ENCODE measurements at regions not wholly inside any gene's neighbourhood (a gene's known extent, or its start where the extent isn't known, plus 50 kb on each side); places are given as distances from the start of the nearest gene placed in this dataset.

DNA sequence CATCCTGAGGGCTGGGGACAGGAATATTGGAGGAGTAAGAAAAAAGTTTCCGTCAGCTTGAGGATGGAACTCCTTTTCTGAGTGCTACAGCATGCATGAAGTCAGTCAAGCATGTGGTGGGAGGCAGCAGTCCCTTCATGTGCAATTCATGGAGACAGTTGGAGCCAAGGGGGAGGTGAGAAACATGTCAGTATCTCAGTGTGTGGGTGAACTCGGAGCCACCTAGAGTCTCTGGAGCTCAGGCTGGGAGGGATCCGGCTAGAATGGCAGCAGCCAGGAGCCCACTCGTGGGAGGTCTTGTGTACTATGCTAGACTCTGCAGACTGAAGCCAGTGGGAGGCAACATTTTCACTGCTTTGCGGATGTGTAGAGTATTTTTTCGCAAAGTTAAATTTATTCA, 60.3 kb downstream of the AVPR1A start:
- in situ Hi-C loops (cut with HindIII; ENCODE audit: low sequenced_read_pairs) = no loop called here

GRCh38 chr12:63086149-63086915, 64.7 kb downstream of the AVPR1A start:
- in situ Hi-C loops (cut with HindIII; ENCODE audit: low sequenced_read_pairs) = no loop called here

- in situ Hi-C loops (cut with HindIII; ENCODE audit: low sequenced_read_pairs) = no loop called here
Measured at GRCh38 chr12:63085120-63085519, 65.9 kb downstream of the AVPR1A start.

GRCh38 chr12:63084501-63084900, 66.5 kb downstream of the AVPR1A start:
- in situ Hi-C loops (cut with HindIII; ENCODE audit: low sequenced_read_pairs) = no loop called here

DNA sequence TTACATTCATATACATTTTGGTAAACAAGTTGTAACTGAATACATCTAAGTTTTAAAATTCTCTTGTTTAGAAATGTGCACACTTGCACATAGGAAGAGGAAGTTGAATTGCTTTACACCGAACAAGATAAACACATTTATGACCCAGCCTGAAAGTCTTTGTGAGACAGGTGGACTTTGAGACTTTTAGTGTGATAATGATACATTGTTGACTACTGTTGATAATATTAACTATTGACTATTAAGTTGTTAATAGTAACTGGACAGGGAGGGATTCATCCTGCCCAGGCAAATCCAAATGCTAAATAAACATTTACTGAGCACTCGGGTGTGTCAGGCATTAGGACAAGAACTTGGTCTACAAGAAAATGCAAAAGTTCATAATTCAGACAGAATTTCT, 68.0 kb downstream of the AVPR1A start:
- in situ Hi-C loops (cut with HindIII; ENCODE audit: low sequenced_read_pairs) = no loop called here

DNA sequence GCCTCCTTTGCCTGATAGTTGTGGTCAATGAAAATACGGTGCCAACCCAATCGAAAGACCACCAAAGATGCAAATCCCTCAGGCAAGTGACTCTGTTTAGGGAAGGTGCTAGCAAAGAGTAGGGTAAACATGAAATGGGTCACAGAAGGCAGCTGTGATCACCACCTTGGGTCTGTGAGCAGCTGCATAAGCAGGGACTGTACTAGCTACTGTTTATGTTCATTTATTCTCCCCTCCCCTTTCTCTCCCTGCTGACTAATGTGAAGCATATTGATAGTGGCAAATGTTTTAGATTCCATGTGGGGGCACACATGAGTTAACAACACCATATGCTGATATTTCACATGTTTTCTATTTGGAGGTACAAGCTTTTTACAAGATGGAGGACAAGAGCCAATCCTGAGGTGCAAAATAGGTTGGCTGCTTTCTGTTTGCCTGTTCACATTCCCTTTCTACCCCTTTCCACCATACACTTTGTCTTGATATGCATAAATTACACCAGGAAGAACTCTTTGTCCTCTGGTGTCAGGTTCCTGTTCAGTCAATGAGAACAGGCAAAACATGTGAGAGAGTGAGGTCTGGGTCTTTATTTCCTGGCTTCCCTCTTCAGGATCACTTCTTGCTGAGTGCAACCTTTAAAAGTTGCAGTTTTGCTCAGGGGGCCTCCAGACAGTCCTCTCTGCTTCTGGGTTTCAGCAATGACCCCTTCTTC, 71.1 kb downstream of the AVPR1A start:
- in situ Hi-C loops (cut with HindIII; ENCODE audit: low sequenced_read_pairs) = no loop called here

DNA sequence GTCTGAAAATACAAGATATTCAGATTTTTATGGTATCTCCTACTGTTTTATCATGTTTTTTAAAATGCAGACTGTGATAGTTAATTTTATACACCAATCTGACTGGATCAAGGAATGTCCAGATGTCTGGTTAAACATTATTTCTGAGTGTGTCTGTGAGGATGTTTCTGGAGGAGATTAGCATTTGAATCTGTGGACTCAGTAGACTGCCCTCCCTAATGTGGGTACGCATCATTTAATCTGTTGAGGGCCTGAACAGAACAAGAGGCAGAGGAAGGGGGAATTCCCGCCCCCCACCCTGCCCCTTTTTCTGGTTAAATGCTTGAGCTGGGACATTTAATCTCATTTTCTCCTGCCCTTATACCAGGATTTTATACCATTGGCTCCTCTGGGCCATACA, 72.1 kb downstream of the AVPR1A start:
- in situ Hi-C loops (cut with HindIII; ENCODE audit: low sequenced_read_pairs) = no loop called here

DNA sequence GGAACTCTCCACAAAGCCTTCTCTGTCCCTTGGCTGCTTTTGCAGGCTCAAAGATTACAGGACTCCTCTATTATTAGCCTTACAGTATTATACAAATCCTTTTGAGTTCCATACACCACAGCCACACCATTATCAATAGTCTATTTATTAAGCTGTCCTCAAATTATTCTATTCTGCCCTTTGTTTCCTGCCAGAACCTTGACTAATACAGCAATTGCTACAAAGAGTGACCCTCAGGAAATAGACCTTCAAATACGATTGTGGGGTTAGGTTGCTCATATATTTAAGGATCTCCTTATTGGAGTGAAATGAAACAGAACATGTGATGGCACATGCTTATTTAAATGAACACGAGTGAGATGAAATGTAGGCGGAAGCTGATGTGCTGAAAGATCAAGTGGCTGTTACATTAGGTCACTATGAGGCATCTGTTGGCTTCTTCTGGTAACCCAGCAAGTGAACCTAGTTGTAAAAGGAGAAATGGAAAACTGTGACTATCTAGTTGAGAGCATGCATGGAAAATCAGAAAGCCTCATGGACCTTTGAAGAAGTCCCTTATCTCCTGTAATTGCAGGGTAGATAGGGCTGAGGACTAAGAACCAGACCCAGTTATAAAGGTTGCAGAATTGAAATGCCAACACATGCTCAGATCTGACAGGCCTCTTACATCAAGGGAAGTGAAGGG, 75.5 kb downstream of the AVPR1A start:
- in situ Hi-C loops (cut with HindIII; ENCODE audit: low sequenced_read_pairs) = no loop called here

- in situ Hi-C loops (cut with HindIII; ENCODE audit: low sequenced_read_pairs) = loop anchor here (25.0 kb wide), 1 partner anchor 633 kb away; no protein-coding TSS in a partner anchor
Measured at GRCh38 chr12:63070709-63071108, 80.3 kb downstream of the AVPR1A start.

DNA sequence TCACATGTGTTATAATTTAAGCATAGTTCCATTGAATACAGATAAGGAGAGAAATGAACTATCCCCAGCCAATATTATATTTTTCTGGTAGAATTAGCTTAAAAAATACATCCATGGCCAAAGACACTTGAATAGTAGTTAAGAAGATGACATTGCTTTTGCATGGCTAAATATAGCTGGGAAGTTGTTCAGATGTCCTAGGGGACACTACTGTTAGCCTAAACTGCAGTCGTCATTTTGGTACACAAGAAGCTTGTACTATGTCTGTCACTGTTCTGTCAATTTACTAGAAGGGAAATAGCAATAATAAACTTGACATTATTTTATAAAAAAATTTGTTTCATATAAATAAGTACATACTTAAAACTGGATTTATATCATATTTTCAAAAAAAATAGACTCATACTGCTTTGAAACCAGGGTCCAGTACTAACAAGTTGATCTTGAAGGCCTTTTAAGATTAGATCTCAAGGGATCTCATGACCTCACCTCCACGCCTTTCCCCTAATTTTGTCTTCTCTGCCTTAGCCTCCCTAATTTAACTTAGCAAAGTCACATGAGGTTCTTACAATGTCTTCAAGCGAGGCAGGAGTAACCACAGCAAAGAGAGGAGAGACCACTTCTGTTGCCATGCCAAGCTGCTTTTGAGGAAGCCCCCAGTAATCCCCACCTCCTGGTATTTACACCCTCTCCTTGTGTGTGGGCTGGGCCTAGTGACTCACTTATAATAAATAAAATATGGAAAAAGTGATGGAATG, 81.0 kb downstream of the AVPR1A start:
- in situ Hi-C loops (cut with HindIII; ENCODE audit: low sequenced_read_pairs) = loop anchor here (25.0 kb wide), 1 partner anchor 633 kb away; no protein-coding TSS in a partner anchor

DNA sequence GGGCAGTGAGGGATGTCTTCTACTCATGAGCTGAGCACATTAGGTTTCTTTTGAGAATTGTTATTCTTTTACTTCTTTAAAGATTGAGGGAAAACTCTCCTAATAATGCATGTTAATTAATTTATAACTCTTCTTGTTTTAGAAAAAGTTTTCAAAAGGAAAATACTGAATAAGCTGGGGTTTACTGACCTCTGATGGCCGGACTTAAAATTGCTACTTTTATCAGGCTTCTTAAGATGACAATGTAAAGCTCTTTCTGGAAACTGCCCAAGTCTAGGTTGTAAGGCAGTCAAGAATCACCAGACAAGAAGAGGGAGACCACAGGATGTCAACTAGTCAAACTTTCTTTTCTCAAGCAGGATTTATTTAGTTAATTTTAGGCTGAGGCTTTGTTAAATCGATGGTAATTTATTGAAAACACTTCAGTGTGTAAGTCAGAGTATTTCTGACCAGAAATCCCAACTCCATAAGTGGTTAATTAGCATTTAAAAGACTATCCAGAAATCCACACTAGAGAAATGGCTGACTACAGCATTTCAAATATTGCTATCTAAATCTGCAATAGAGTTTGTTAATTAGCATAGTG, 82.1 kb downstream of the AVPR1A start:
- in situ Hi-C loops (cut with HindIII; ENCODE audit: low sequenced_read_pairs) = loop anchor here (25.0 kb wide), 1 partner anchor 632 kb away; no protein-coding TSS in a partner anchor

- in situ Hi-C loops (cut with HindIII; ENCODE audit: low sequenced_read_pairs) = loop anchor here (25.0 kb wide), 1 partner anchor 629 kb away; no protein-coding TSS in a partner anchor
Measured at GRCh38 chr12:63066782-63067181, 84.2 kb downstream of the AVPR1A start.

DNA sequence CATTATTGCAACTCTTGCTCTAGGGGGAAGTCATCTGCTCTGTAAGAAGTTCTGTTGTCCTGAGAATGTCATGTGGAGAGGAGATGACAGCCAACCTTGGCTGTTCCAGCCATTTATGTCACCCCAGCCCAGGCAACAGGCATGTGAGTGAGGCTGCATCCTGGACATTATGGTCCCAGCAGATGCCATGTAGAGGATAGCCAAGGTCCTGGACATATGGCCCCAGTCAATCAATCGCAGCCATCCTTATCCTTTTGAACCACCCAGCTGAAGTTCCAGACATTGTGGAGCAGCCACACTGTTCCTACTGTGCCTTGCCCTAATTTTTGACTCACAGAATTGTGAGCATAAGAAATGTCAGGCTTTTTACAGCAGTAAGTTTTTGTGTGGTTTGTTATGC, 84.9 kb downstream of the AVPR1A start:
- in situ Hi-C loops (cut with HindIII; ENCODE audit: low sequenced_read_pairs) = loop anchor here (25.0 kb wide), 1 partner anchor 629 kb away; no protein-coding TSS in a partner anchor

- in situ Hi-C loops (cut with HindIII; ENCODE audit: low sequenced_read_pairs) = loop anchor here (25.0 kb wide), 1 partner anchor 627 kb away; no protein-coding TSS in a partner anchor
Measured at GRCh38 chr12:63064080-63064479, 86.9 kb downstream of the AVPR1A start.

GRCh38 chr12:63056649-63057048, 94.4 kb downstream of the AVPR1A start:
- in situ Hi-C loops (cut with HindIII; ENCODE audit: low sequenced_read_pairs) = loop anchor here (5.0 to 25.0 kb wide), 2 partner anchors 39 to 619 kb away; no protein-coding TSS in a partner anchor

DNA sequence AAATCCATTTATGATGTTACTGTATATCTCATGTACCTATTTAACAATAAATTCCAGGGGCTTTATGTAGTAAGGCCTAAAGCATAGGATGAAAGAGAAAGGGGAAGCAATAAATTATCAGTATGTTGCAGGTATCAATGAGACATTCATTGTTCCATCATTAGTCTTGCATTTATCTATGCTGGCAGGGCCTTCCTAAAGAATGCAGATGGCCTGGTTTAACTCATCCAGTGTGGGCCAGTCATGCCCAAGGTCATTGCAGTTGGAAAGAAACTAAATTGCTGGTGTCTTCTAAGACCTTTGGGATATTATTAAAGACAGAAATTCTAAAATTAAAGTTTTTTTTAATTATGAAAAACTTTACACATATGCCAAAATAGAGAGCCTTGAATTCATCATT, 98.3 kb downstream of the AVPR1A start:
- in situ Hi-C loops (cut with HindIII; ENCODE audit: low sequenced_read_pairs) = loop anchor here (25.0 kb wide), 1 partner anchor 615 kb away; no protein-coding TSS in a partner anchor

- in situ Hi-C loops (cut with HindIII; ENCODE audit: low sequenced_read_pairs) = no loop called here
Measured at GRCh38 chr12:63047146-63047545, 103.9 kb downstream of the AVPR1A start.

DNA sequence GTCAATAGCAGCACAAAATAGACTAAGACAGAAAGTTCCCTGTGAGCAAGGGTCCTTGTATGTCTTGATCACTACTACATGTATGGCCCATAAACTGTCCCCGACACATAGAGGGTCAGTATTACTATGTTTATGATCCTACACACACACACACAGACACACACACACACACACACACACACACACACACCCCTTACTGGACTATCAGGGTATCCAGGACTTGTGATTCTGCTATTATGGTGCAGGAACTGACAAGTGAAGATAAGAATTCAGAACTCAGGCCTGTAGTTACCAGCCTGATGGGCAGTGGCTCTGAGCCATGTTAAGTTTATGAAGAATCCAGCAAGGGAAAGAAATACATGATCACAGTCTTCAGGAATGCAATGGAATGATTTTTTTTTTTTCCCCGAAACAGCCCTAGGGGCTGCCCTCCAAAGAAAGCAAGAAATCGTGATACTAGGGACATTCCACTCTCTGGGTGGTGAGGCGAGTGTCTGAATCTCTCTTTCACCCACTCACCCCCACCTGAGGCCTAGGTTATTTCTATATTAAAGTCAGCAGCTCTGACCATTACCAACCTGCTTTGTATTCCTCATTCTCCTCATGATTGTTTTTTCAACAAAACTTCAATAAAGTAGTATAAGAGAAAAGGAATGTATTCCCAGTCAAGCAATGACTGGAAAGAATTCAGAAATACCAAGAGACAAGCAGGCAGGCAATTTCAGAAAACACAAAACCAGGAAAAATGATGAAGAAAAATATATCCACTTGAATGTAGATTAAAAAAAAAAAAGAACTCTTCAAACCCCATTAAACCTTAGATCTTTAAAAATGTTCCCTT, 105.8 kb downstream of the AVPR1A start:
- in situ Hi-C loops (cut with HindIII; ENCODE audit: low sequenced_read_pairs) = no loop called here

DNA sequence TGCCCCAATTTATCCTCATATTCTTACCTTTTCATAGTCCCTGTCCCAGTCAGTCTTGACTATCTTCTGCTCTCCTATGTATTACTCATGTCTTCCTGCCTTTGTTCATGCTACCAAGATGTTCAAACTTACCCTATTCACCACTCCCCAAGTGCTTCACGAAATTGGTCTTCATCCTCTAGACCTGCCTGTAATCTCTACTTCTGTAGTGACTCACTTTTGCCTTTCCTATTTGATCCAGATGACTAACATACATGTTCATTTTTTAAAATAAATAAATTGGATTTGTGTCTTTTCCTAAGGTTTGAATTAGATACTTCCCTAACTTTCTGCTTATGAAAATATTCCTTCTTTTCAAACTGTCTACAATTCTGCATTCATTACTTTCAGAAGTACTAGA, 107.7 kb upstream of the PPM1H start:
- in situ Hi-C loops (cut with HindIII; ENCODE audit: low sequenced_read_pairs) = no loop called here

Measured in endothelial cell of hepatic sinusoid (primary cell).